ENCODE measurements at regions not wholly inside any gene's neighbourhood (a gene's known extent, or its start where the extent isn't known, plus 50 kb on each side); places are given as distances from the start of the nearest gene placed in this dataset.

GRCh38 chr20:30598460-30599230 lies 658.8 kb upstream of the DEFB115 start:
- TF ChIP-seq POLR2A (IDR thresholded peaks at IDR 0.05; ENCODE audit: low read length) (no peak), GATA1 (IDR thresholded peaks at IDR 0.05; ENCODE audit: low read depth, low read length) (no peak)

Data from erythroblast (primary cell).